ENCODE measurements at regions not wholly inside any gene's neighbourhood (a gene's known extent, or its start where the extent isn't known, plus 50 kb on each side); places are given as distances from the start of the nearest gene placed in this dataset.
"Not testable (repeated sequence)": the region's sequence is repeated elsewhere in the genome, so short reads cannot be mapped to it uniquely, and the experiment has no call there.

GRCh38 chr1:55869065-55869464 is 653.9 kb upstream of the USP24 start:
- DNase-seq (ENCODE audit: low read depth): no peak
- TF ChIP-seq, protein P1, sequence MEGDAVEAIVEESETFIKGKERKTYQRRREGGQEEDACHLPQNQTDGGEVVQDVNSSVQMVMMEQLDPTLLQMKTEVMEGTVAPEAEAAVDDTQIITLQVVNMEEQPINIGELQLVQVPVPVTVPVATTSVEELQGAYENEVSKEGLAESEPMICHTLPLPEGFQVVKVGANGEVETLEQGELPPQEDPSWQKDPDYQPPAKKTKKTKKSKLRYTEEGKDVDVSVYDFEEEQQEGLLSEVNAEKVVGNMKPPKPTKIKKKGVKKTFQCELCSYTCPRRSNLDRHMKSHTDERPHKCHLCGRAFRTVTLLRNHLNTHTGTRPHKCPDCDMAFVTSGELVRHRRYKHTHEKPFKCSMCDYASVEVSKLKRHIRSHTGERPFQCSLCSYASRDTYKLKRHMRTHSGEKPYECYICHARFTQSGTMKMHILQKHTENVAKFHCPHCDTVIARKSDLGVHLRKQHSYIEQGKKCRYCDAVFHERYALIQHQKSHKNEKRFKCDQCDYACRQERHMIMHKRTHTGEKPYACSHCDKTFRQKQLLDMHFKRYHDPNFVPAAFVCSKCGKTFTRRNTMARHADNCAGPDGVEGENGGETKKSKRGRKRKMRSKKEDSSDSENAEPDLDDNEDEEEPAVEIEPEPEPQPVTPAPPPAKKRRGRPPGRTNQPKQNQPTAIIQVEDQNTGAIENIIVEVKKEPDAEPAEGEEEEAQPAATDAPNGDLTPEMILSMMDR (IDR thresholded peaks at IDR 0.05; ENCODE audit: low read depth, low read length, missing control alignments): no peak
- no peak overlapping the region for H3K4me3 ChIP-seq (ENCODE audit: low read depth, low read length)

DNA sequence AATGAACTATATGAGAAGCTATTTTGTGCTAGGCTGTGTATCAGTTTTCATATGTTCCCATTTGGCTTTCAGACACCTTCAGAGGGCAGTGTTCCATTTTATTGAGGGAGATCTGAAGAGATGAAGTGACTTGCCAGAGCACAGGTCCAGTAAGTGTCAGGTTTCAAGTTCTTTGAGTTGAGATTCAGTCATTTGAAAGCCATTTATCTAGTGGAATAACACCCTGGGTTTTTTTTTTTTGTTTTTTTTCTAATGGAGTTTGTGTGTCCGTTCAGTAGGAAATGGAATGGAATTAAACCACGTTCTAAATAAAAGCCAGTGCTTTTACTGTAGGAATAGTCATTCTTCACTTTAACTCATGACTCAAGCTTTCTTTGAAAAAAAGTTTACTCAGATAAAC is 652.9 kb upstream of the USP24 start:
- no peak overlapping the region for H3K4me3 ChIP-seq (ENCODE audit: low read depth, low read length)
- TF ChIP-seq, protein P1 (IDR thresholded peaks at IDR 0.05; ENCODE audit: low read depth, low read length, missing control alignments): no peak
- no peak for DNase-seq (ENCODE audit: low read depth)

- H3K4me3 ChIP-seq (ENCODE audit: low read depth, low read length): no peak overlapping the region
- DNase-seq (ENCODE audit: low read depth): no peak
- TF ChIP-seq, protein P1 (IDR thresholded peaks at IDR 0.05; ENCODE audit: low read depth, low read length, missing control alignments): no peak
Measured at GRCh38 chr1:55867304-55867843, 652.2 kb upstream of the USP24 start.

GRCh38 chr1:55865778-55866177 is 650.6 kb upstream of the USP24 start:
- DNase-seq (ENCODE audit: low read depth): not testable (repeated sequence)

DNA sequence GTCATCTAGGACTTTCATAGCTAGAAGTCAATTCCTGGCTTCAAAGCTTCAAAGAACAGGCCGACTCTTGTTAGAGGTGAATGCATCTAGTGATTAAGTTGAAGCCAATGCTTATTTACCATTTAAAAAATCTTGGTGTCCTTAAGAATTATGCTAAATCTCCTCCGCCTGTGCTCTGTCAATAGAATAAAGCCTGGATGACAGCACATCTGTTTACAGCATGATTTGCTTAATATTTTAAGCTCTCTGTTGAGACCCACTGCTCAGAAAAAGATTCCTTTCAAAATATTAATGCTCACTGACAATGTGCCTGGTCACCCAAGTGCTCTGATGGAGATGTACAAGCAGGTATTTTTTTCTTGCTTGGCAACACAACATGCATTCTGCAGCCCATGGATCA is 649.1 kb upstream of the USP24 start:
- H3K4me3 ChIP-seq (ENCODE audit: low read depth, low read length): no peak overlapping the region
- no peak for DNase-seq (ENCODE audit: low read depth)
- TF ChIP-seq, protein P1 (IDR thresholded peaks at IDR 0.05; ENCODE audit: low read depth, low read length, missing control alignments): no peak

More at GRCh38 chr1:55865778-55866177, 650.6 kb upstream of the USP24 start:
- H3K4me3 ChIP-seq (ENCODE audit: low read depth, low read length): not testable (repeated sequence)

GRCh38 chr1:55861676-55862340 is 646.6 kb upstream of the USP24 start:
- DNase-seq (ENCODE audit: low read depth): no peak
- TF ChIP-seq, protein P1 (IDR thresholded peaks at IDR 0.05; ENCODE audit: low read depth, low read length, missing control alignments): no peak
- no peak overlapping the region for H3K4me3 ChIP-seq (ENCODE audit: low read depth, low read length)

GRCh38 chr1:55860798-55861519 is 645.8 kb upstream of the USP24 start:
- no peak overlapping the region for H3K4me3 ChIP-seq (ENCODE audit: low read depth, low read length)
- TF ChIP-seq, protein P1 (IDR thresholded peaks at IDR 0.05; ENCODE audit: low read depth, low read length, missing control alignments): no peak
- no peak for DNase-seq (ENCODE audit: low read depth)

Measured in GM12864 (cell line).